Astrocyte of the cerebellum (primary cell): ENCODE measurements at regions not wholly inside any gene's neighbourhood (a gene's known extent, or its start where the extent isn't known, plus 50 kb on each side); places are given as distances from the start of the nearest gene placed in this dataset.

Experiments
- DNase-seq: peaks from one replicate; pipeline ENCODE4 v3.0.0-alpha.2; 2011; ENCODE audit warnings: low read depth
- H3K4me3 ChIP-seq: 2 replicates; pipeline ENCODE4 v1.5.1; 2011; ENCODE audit warnings: mild to moderate bottlenecking, low read depth, low read length, moderate library complexity
- in situ Hi-C: cut with HindIII; loops from 2 replicates; pipeline ENCODE4 v1.10.0; 2017; ENCODE audit warnings: low sequenced_read_pairs
- TF ChIP-seq, protein P1 (sequence below): IDR thresholded peaks from 2 replicates; pipeline ENCODE4 v1.5.1; 2012; ENCODE audit warnings: low read length, low read depth, moderate library complexity, mild to moderate bottlenecking; ENCODE audit errors: missing control alignments

DNA sequence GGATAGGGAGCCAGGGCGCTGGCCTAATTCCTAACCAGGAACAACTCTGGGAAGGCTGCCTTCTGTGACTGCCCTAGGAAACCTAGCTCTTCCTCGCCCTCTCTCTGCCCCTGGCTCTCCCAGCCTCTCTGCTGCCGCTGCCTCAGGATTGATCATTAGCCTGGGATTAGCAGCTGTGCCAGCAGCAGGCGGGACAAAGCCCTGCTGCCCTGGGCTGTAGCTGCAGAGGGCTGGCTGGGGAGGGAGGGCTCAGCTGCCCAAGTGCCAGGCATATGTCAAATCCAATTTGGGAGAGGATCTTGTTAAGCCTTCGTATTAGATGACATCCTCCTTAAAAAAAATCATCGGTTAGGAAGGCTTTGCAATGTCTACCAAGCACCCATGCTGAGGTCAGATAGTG lies 144.8 kb upstream of the CCL2 start:
- no peak overlapping the region for H3K4me3 ChIP-seq
- DNase-seq: no peak
- in situ Hi-C loops: no loop called here
- TF ChIP-seq, protein P1, sequence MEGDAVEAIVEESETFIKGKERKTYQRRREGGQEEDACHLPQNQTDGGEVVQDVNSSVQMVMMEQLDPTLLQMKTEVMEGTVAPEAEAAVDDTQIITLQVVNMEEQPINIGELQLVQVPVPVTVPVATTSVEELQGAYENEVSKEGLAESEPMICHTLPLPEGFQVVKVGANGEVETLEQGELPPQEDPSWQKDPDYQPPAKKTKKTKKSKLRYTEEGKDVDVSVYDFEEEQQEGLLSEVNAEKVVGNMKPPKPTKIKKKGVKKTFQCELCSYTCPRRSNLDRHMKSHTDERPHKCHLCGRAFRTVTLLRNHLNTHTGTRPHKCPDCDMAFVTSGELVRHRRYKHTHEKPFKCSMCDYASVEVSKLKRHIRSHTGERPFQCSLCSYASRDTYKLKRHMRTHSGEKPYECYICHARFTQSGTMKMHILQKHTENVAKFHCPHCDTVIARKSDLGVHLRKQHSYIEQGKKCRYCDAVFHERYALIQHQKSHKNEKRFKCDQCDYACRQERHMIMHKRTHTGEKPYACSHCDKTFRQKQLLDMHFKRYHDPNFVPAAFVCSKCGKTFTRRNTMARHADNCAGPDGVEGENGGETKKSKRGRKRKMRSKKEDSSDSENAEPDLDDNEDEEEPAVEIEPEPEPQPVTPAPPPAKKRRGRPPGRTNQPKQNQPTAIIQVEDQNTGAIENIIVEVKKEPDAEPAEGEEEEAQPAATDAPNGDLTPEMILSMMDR: no peak

DNA sequence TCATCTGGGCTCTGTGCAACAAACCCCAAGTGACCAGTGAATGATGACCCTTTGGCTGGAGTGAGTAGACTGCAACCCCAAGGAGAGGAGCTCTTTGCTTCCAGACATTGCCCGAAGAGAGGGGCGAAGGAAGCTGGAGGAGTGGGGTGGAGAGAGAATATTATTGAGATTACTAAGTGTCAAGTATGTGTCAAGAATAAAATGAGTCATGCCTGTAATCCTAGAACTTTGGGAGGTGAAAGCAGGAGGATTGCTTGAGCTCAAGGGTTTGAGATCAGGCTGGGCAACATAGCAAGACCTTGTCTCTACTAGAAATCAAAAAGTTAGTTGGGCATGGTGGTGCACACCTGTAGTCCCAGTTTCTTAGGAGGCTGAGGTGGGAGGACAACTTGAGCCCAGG lies 142.0 kb upstream of the CCL2 start:
- TF ChIP-seq, protein P1: no peak
- DNase-seq: no peak
- no peak overlapping the region for H3K4me3 ChIP-seq
- in situ Hi-C loops: no loop called here

DNA sequence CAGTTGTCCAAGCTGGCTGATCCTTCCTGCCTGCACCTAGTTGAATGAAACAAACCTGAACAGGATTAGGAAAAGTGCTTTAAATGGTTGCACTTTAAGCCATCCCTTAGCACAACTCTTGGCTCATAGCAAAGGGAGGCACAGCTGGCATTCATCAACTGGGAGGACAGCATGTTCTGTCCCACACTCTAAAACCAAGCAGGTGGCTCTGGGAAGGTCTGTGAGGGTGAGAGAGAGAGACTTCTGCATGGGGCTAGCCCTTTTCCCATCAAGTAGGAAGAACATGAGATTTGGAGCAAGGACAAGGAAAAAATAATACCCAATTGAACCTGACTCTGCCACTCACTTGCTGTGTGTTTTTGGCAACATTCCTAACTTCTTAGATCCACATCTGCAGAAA lies 140.9 kb upstream of the CCL2 start:
- H3K4me3 ChIP-seq: no peak overlapping the region
- TF ChIP-seq, protein P1: no peak
- no peak for DNase-seq
- in situ Hi-C loops: no loop called here

DNA sequence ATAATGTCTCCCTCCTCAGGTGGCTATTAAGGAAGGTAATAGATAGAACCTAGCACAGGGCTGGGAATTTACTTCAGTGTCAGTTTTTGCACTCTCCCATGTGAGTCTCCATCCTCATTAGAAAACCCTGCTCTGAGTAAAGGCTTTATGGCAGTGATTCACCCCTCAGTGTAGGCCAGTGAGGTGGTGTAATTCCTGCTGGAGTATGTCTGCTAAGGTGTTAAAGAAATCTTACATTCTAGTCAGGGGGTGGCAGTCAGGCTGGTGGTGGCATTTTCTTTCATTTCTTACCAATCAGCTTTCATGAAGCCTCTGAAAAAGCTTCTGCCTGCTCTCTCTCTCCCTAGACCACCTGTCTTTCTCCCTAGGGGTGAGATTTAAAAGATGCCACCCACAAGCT lies 138.8 kb upstream of the CCL2 start:
- no peak overlapping the region for H3K4me3 ChIP-seq
- TF ChIP-seq, protein P1: no peak
- in situ Hi-C loops: no loop called here

DNA sequence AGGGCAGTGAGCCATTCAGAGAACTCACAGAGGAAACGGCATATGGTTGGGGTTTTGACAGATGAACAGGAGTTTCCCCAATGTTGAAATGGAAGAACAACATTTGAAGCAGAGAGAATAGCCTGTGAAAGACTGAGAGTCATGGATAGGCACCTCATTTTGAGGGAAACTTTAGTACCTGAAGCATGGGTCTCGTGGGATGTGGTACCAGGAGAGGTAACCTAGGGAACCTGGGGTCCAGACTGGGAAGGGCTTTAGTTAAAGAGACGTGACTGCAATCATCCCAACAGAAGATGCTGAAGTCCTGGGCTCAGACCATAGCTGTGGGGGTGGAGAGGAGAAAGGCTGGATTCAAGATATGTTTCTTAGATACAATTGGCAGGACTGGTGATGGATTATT lies 137.8 kb upstream of the CCL2 start:
- DNase-seq: no peak
- TF ChIP-seq, protein P1: no peak
- no peak overlapping the region for H3K4me3 ChIP-seq
- in situ Hi-C loops: no loop called here

More for the DNA sequence above, 138.8 kb upstream of the CCL2 start:
- DNase-seq: no peak

DNA sequence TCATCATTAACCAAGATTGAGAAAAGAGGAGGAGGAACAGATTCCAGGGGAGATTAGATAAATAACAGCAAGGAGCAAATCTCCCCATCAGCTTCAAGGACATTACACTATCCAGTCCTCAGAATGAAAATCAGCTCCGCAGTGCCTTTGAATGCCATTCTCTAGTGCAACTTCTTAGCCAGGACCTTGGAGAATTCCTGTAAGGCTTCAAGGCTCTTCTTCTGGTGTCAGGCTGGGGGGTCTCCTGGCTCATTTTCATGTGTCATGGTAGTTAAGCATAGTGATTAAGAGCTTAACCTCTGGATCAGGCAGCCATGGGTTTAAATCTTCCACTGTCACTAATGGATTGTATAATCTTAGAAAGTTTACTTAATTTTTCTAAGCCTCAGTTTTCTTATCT lies 137.3 kb upstream of the CCL2 start:
- in situ Hi-C loops: no loop called here
- TF ChIP-seq, protein P1: no peak
- H3K4me3 ChIP-seq: no peak overlapping the region
- no peak for DNase-seq

DNA sequence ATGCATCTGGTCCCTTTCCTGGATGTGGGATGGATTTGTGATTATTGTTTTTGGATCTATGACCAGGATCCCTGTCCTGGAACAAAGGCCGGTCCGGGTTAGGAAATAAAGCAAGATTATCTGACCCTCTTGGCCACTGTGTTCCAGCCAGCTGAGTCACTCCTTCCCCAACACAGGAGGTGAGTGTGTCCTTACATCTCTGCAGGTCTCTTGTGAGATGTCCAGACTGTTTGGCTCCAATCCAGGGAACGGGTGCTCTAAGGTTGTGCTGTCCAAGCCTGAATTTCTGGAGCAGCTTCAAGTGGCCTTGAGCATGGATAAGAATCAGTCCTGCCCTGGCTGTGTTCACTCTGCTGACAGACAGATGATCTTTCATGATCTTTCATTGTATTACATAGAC lies 136.5 kb upstream of the CCL2 start:
- no peak for DNase-seq
- in situ Hi-C loops: no loop called here
- H3K4me3 ChIP-seq: no peak overlapping the region
- TF ChIP-seq, protein P1: no peak
